GM18867 (cell line): ENCODE measurements at regions not wholly inside any gene's neighbourhood (a gene's known extent, or its start where the extent isn't known, plus 50 kb on each side); places are given as distances from the start of the nearest gene placed in this dataset.
A peak's percentile ranks its signal among the peaks of the same experiment; 100 is the strongest.
"Not testable (repeated sequence)": the region's sequence is repeated elsewhere in the genome, so short reads cannot be mapped to it uniquely, and the experiment has no call there.

Experiments
- ATAC-seq: cut with Tn5 transposase; IDR thresholded peaks from one replicate; pipeline ENCODE4 v1.9.1; 2021; ENCODE audit warnings: mild to moderate bottlenecking, moderate library complexity; ENCODE audit not compliant: unreplicated experiment

DNA sequence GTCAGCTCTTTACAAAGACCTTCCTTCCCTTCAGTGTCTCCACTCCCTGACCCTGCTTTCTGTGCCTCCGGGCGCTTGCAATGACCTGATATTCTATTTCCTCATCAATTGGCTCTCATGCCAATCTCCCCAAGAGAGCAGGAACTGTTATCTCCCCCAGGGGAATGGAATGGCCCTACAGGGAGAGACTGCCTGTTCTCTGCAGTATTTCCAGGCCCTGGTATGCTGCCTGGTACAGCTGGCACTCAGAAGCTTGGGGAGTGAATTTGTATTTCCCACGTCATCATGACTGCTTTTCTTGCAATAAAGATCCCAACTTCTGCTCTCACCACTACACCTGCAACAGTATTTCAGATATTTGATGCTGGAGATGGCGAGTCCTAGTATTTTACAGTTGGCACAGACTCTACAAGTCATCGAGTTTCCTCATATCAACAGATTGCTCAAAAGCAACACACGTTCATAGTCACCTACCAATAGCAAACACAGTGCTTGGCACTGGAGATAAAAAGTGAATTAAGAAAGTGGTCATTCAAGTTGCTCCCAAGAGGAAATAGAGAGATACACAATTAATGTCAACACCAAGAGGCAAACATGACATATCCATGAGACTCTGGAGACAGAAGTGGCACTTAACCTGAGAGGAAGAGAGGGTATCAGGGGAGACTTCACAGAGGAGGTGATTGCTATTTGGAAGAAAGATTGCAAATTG is 90.5 kb upstream of the EGFL6 start:
- no peak for ATAC-seq

DNA sequence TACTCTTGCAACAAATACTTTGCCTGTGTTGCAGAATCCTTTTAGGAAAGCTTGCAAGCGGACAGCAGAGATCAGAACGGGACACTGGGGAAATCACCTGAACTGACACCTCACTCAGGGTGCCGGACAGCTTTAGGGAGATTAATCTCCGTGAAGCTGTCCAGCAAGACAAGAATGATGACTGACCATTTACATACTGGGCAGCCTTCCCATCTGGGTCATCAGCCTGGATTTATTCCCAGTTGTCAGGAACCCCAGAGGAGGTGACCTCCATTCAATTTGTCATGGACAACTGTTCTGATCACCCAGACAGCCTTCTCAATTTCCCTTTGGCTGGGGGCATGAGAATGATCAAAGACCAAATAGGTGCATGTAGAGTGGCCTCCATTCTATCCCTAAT is 93.0 kb upstream of the EGFL6 start:
- ATAC-seq = no peak

DNA sequence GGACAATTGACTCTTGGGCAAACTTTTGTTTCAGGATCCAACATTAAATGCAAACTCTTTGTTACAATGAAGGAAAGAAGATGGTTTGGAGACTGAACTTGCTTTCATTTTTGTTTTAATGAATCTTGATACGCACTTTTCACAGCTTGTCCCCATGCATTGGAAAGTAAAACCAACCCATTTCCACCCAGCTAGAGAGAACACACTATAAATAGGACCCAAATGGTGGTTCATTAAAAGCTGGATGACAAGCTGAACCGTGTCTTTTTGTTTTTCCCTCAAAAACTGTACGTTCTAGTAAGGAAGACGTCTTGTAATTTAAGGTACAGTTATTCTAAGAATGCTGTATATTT is 95.3 kb upstream of the EGFL6 start:
- peak; percentile 66 for ATAC-seq

DNA sequence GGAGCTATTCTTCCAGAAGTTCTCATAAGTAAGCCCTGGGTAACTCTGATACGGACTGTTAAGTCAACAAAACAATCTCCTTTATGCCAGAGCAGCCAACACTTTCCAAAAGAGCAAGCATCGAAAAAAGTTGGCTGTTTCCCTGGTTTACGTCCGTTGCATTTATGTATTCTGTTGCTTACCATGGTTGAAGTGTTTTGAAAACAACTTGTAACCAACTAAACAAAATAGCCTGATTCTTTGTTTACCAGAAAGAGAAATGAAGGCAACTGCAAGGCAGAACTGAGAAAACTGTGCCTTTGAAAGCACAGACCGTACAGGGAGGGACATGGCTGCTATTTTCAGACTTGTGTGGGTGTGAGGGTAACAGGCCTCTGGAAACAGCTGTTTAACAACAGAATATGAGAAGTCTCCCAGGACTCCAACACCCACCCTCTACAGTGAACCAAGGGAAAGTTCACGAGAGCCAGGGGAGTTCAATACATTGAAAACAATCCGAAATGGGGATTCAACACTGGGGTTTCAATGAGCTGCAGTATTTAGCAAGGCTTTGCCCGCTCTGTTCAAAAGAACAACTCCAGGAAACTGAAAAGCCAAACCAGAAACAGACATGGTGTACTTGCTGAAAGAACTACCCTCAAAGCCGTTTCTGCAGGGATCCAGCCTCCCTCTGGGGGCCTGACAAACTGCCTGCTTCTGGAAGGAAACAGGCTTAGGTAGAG is 95.8 kb upstream of the EGFL6 start:
- ATAC-seq = peak; percentile 75

DNA sequence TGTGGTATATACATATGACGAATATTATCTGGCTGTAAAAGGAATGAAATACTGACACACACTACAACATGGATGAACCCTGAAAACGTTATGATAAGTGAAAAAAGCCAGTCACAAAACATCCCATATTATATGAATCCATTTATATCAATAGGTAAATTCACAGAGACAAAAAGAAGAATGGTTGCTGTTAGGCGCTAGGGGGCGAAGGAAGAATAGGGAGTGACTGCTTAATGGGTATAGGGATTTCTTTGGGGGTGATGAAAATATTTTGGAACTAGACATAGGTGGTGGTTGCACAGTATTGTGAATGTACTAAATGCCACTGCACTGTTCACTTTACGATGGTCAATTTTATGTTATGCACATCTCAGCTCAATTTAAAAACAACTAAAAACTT is 96.4 kb upstream of the EGFL6 start:
- ATAC-seq = no peak

DNA sequence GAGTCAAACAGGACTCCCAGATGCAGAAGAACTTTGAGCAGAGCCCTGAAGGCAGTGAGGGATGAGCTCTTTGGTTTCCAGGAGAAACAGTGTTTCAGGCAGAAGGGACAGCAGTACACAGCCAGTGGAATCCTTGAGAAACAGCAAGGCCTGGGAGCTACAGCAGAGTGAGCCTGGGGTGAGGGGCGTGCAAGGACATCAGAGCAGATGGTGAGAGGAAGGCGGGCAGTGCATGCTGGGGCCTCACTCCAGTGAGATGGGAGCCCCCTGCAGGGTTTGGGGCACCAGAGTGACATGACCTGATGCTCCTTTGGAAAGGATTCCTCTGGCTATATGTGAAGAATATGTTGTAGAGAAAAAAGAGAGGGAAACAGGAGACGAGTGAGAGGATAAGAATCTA is 98.1 kb upstream of the EGFL6 start:
- no peak for ATAC-seq

DNA sequence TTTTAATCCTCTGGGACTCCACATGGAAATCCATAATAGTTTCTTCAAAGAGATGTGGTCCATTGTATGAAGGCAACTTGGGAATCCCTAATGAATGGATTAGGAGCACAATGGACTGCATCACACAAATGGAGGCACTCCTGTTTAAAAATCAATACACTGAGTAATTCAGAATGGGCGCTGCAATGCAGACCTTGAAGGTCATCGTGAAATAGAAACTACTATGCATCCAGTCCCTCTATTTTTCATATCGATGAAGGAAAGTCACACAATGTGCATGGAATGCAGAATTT is 98.8 kb upstream of the EGFL6 start:
- no peak for ATAC-seq

DNA sequence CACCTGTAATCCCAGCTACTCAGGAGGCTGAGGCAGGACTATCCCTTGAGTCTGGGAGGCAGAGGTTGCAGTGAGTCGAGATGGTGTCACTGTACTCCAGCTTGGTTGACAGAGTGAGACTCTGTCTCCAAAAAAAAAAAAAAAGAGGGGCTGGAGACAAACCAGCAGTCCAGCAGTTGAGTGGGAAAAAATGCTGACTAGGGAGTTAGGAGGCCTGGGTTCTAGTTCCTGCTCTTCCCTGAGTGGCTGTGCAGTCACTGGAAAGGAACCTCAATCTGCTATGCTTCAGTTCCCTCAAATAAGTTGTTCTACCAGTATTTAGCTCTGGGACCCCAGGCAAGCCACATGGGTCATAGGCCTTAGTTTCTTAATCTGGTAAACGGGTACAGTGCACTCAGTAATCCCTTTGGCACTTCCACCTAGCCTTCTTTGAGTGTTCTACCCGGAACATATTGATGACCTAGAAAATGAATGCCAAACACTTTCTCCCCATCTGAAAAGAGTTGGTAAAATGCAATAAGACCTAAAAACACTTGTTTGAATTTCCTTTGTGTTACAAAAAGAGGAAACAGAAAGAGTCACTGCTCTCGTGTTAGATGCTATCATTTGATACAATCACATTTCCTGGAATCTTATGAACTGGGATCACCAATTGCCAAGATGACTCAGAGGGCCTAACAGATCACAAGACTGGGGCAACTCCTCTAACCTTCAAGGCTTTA is 99.3 kb upstream of the EGFL6 start:
- ATAC-seq = no peak

DNA sequence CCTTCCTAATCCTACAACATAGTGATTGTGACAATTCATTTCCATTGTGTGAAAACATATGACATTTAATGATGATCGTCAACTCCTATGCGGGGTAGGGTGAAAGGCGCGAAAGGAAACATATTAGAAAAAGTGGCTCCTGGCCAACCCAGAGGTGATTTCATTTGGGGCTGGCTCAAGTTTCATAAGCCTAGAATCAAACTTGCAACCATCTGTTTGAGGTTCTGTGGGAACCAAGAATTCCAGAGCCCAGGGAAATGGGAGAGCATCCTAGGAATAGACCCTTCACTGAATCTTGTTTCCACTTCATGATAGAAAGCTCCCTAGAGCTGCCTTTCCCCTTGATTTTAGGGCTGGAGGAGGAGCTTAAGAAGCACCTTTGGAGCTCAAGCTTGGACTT is 101.3 kb upstream of the EGFL6 start:
- ATAC-seq = no peak

DNA sequence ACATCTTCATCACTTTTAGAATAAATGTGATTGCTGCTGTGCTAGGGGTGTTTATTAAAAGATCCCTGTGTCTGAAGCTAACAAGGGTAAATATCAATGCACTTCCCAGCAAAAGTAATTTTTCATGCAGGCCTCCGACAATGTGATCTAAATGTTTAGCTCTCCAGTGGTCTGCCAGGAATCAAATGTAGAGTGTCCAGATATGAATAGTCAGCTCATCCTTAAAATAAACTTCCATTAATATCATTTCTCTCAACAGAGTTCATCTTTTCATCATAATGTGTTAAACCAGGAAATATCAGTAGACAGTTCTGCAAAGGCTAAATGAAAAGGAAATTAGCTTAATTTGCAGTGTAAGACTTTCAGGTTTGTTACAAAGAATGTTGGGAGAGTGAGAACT is 102.2 kb upstream of the EGFL6 start:
- ATAC-seq = no peak

DNA sequence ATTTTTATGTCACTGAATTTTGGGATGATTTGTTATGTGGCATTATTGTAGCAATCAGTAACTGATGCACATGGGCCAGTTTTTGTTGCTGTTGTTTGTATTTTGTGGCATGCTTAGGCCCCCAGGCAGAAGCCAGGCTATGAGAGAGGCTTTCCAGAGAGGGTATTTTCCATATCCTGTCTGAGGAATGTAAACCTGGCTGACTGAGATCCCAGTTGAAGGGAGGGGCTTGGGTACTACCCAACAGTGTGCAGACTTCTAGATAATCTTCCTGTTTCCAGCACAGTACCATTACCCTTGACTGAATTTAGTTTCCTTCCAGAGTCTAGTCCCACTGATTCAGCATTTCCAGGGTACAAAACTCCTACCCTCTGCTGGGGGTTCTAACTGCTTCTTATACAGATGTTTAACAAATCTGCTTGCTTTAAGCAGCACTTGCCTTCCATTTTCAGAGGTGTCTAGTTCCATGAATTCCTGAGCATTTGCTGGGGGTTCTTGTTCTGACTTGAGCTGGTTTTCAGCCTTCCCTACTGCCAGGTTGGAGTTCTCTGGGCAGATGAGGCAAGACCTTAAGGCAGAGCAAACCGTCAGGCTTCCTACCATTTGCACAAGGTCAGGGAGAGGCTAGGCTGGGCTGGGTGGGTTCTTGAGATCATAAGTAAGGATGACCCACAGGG is 104.7 kb upstream of the EGFL6 start:
- no peak for ATAC-seq

DNA sequence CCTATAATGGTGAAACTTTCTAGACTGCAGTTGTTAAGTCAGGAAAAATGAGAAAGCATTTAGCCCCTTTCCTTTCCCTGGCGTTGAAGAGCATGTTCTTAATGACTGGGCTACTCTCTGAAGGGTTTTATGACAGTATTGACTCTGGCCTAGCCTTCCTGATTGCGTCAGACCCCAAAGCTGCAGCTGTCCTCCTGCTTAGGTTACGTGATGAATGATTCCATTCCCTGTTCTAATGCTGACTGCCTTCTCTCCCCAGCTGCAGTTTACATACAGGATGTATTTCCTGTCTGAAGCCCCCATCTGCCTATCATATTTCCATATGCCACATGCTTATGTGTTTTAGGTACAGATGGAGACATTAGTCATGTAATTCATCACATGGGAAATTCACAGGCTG is 105.8 kb upstream of the EGFL6 start:
- ATAC-seq = no peak

DNA sequence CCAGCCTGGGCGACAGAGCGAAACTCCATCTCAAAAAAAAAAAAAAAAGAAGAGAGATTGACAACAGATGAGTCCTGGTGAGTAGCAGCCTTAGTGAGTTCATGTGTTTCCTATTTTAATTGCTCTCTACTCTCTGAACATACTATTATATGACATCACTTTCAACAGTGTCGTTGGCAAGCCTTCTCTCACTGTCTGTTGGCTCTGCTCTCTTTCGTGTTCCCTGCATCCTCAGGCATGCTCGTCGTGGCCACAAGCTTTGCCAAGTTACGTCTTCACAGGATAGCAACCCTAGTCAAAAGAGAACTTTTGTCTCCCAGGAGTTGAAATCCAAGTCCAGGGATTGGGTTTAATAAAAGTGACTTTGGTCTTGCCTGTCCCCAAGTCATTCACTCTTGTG is 117.1 kb upstream of the EGFL6 start:
- ATAC-seq = no peak

DNA sequence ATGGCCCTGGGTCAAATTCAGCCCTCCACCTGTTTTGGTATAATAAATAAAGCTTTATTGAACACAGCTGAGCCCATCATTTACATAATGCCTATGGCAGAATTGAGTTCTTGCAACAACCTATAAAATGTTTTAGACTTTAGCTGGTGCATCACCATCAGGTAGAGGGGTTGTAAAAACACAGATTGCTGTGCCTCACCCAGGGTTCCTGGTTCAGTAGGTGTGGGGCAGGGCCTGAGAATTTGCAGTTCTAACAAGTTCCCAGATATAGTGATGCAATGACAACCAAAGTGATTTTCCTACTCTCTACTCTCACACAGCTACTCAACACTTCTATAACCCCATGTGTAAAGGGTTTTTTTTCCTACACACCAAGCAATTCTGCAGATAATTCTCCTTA is 120.0 kb upstream of the EGFL6 start:
- ATAC-seq = no peak

DNA sequence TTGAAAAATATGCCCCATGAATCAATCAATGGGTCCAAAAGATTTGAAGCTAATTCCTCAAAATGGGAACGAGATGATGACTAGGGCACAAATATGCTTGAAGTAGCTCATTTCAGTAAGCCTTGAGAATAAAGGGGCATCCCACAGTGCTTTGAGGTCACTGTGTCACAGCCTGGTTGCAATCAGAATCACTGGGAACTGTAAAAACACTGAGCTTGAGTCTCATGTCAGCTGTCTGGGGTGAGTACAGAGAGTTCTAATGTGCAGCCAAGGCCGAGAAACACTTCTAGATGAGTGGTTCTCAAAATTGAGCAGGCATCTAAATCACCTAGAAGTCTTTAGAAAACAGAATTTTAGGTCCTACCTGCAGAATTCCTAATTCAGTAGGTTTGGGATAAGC is 120.5 kb upstream of the EGFL6 start:
- ATAC-seq = no peak

DNA sequence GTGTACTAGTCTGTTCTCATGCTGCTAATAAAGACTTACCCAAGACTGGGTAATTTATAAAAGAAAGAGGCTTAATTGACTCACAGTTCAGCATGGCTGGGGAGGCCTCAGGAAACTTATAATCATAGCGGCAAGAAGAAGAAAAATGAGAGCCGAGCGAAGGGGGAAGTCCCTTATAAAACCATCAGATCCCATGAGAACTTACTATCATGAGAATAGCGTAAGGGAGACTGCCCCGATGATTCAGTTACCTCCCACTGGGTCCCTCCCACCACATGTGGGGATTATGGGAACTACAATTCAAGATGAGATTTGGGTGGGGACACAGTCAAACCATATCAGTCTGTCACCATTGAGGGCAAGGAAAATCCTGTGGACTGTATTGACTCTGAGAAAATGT is 121.8 kb upstream of the ATXN3L start:
- ATAC-seq = not testable (repeated sequence)

DNA sequence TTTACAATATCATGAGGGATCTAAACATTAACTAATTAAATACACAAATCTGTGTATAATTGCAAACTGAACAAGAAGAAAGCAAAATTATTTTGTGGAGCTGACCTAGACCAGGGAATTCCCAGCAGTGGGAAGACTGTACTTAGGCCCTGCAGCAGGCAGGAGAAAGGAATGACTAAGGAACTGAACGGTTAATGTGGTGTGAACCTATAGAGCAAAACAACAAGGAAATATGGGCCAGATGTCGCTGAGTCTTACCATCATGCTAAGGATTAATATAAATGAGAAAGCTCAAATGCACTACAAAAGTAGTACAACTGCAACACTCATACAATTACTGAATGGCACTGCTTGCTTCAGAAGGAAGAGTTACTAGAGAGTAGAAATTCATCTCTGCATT is 120.3 kb upstream of the ATXN3L start:
- ATAC-seq = no peak

DNA sequence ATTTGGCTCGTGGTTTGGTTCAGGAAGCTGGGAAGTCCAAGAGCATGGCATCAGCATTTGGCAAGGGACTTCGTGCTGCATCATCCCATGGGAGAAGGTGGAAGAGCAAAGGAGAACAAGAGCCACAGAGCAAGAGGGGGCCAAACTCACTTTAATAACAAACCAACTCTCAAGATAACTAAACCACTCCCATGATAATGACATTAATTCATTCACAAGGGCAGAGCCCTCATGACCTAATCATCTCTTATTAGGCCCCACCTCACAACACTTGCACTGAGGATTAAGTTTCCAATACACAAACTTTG is 113.4 kb upstream of the ATXN3L start:
- no peak for ATAC-seq

DNA sequence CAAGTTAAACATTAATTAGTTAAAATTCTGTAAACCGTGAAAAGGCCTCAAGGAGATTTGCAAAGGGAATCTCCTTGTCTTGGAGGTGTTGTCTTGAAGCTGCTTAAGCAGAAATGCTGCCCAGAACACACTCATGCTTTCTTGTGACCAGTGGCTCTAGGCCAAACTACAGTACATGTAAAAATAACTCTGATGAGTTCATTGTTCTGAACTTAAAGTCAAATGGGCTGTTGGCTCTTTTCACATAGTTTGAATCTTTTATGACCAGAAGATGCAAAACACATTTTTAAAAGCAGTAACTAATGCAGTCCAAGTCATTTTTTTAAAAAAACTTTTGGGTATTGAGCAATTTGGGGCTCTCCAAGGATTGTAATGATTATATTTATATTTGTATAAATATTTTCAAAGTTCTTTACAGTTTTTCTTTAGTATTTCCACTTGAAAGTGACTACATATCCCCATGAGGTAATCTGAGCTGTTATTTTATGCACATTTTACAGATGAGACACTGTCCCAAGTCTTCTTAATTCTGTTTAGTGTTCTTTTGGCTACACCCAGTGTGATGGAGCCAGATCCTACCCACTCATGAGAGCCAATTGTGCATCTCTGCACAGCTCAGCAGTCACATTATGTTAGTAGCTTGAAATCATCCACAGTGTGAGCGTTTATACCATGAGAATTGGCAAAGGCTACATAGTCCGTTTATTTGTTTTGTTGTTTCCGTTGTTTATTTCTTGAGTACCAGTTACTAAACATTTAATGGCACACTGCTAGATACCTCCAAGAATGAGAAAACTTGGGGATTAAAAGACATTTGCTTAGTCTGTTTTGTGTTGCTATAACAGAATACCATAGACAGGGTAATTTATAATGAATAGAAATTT is 112.8 kb upstream of the ATXN3L start:
- no peak for ATAC-seq

DNA sequence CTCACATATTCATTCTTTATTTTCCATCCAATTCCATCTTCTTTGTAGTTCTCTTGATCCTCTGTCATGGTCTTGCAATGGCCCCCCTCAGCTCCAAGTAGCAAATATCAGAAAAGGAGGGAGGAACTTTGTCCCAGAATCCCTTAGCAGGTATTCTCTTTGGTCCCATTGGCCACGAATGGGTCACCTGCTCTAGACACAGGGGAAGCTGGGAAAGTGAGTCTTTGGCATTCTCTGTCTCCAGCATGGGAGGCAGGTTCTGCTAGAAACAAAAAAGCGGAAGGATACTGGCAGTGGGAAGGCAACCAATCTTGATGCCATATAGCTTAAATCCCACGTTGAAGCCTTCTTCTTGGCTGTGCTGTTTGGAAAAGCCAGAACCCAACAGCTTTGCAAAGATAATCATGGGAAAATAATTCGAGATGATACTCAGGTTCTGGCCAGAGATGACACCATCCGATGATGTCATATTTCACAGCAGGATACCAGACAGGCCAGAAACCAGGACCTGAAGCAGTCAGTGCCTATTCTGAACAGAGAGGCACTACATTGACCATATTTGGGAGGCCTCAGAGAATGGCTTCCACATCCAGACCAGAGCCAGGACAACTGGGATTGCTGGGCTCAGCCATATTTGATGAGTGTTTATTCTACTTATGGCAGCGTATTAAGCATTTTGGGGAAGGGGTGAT is 110.4 kb upstream of the ATXN3L start:
- no peak for ATAC-seq
